ENCODE measurements at regions not wholly inside any gene's neighbourhood (a gene's known extent, or its start where the extent isn't known, plus 50 kb on each side); places are given as distances from the start of the nearest gene placed in this dataset.

- CTCF ChIA-PET, result no interaction called here
- Histone ChIP-seq H3K9me2 (no peaks in the 10 kb centered on the region), H3K4me3 (ENCODE audit: low read depth in 2 of 2, low read length in 1 of 2) (no peak overlapping the region), H4K20me1 (ENCODE audit: insufficient read depth) (no peaks in the 10 kb centered on the region), H3F3A (replicated peaks; ENCODE audit: insufficient read depth) (no peaks in the 10 kb centered on the region), H3K4me2 (no peak overlapping the region), H3K36me3 (replicated peaks in 1 of 2; ENCODE audit: control insufficient read depth in 1 of 2, insufficient read depth in 2 of 2, low read length in 1 of 2) (no peaks in the 10 kb centered on the region), H3K79me2 (ENCODE audit: insufficient read depth) (no peaks in the 10 kb centered on the region), H3K27me3 (ENCODE audit: insufficient read depth) (no peaks in the 10 kb centered on the region), H3K9me3 (no peaks in the 10 kb centered on the region), H3K9ac (no peak overlapping the region), H2AFZ (ENCODE audit: low read depth) (no peak overlapping the region), H3K27ac (ENCODE audit: low read depth in 2 of 2, low read length in 1 of 2) (no peak overlapping the region), H3K4me1 (ENCODE audit: control insufficient read depth in 1 of 2, insufficient read depth in 2 of 2, low read depth in 1 of 2, low read length in 1 of 2) (no peaks in the 10 kb centered on the region)
- DNase-seq, result no peak
- POLR2A ChIA-PET, result no interaction called here
- TF ChIP-seq NFIC (IDR thresholded peaks at IDR 0.05; ENCODE audit: borderline replicate concordance), result no peak
- TF ChIP-seq EZH2phosphoT487 (IDR thresholded peaks at IDR 0.05; ENCODE audit: borderline replicate concordance, low read depth), result no peak
- TF ChIP-seq TCF12 (IDR thresholded peaks at IDR 0.05), result no peak
- no peak for TF ChIP-seq SIN3A (IDR thresholded peaks at IDR 0.05; ENCODE audit: borderline replicate concordance, low read depth, low read length)
- TF ChIP-seq GATA2 (CRISPR knock-in tag; IDR thresholded peaks at IDR 0.05), result no peak
- TF ChIP-seq, protein P1, sequence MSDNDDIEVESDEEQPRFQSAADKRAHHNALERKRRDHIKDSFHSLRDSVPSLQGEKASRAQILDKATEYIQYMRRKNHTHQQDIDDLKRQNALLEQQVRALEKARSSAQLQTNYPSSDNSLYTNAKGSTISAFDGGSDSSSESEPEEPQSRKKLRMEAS (IDR thresholded peaks at IDR 0.05; ENCODE audit: low read depth), result no peak
- TF ChIP-seq, protein P2, sequence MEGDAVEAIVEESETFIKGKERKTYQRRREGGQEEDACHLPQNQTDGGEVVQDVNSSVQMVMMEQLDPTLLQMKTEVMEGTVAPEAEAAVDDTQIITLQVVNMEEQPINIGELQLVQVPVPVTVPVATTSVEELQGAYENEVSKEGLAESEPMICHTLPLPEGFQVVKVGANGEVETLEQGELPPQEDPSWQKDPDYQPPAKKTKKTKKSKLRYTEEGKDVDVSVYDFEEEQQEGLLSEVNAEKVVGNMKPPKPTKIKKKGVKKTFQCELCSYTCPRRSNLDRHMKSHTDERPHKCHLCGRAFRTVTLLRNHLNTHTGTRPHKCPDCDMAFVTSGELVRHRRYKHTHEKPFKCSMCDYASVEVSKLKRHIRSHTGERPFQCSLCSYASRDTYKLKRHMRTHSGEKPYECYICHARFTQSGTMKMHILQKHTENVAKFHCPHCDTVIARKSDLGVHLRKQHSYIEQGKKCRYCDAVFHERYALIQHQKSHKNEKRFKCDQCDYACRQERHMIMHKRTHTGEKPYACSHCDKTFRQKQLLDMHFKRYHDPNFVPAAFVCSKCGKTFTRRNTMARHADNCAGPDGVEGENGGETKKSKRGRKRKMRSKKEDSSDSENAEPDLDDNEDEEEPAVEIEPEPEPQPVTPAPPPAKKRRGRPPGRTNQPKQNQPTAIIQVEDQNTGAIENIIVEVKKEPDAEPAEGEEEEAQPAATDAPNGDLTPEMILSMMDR (IDR thresholded peaks at IDR 0.05), result no peak
- TF ChIP-seq RXRA (IDR thresholded peaks at IDR 0.05; ENCODE audit: borderline replicate concordance, low read depth), result no peak
- TF ChIP-seq FOXJ3 (CRISPR knock-in tag; IDR thresholded peaks at IDR 0.05), result no peak
- TF ChIP-seq YY1 (IDR thresholded peaks at IDR 0.05; ENCODE audit: low read depth), result no peak
- no peak for TF ChIP-seq EP300 (IDR thresholded peaks at IDR 0.05; ENCODE audit: borderline replicate concordance in 1 of 2, low read depth in 1 of 2, low read length in 1 of 2)
- no peak for TF ChIP-seq CHD2 (IDR thresholded peaks at IDR 0.05; ENCODE audit: low read length, partially characterized antibody)
- TF ChIP-seq NRF1 (IDR thresholded peaks at IDR 0.05; ENCODE audit: low read depth, low read length), result no peak
- TF ChIP-seq IRF3 (IDR thresholded peaks at IDR 0.05; ENCODE audit: low read depth, low read length), result no peak
- TF ChIP-seq FOXM1 (IDR thresholded peaks at IDR 0.05; ENCODE audit: low read depth), result no peak
- no peak for TF ChIP-seq RAD21 (IDR thresholded peaks at IDR 0.05; ENCODE audit: low read length)
- 65% methylated on average over 2 of the region's 2 CpGs for WGBS (ENCODE audit: low lambda C conversion rate)
Observed at GRCh38 chr1:221919743-221920142, 177.9 kb upstream of the DUSP10 start.

DNA sequence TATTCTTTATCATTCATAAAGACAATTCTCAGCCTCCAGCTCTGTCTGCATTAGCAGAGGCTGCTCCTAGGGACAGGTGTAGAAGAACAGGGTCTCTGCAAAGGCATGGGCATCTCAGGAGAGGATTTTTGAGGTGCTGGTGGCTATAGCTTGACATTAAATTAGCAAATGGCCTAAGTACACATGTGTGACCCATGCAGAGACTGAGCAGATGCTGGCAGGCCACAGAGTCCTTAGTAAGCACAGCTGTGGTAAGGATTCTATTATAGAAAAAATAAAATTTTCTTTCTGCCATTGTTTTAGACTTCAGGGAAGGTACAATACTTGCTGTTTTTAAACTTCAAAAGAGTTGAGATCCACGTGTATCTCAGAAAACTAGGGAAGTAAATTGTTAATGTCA lies 177.5 kb upstream of the DUSP10 start:
- Histone ChIP-seq H3F3A (replicated peaks; ENCODE audit: insufficient read depth) (no peaks in the 10 kb centered on the region), H2AFZ (ENCODE audit: low read depth) (no peak overlapping the region), H3K9ac (no peak overlapping the region), H3K4me3 (ENCODE audit: low read depth in 2 of 2, low read length in 1 of 2) (no peak overlapping the region), H3K9me2 (no peaks in the 10 kb centered on the region), H3K27ac (ENCODE audit: low read depth in 2 of 2, low read length in 1 of 2) (no peak overlapping the region), H3K79me2 (ENCODE audit: insufficient read depth) (no peaks in the 10 kb centered on the region), H3K9me3 (no peaks in the 10 kb centered on the region), H3K36me3 (replicated peaks in 1 of 2; ENCODE audit: control insufficient read depth in 1 of 2, insufficient read depth in 2 of 2, low read length in 1 of 2) (no peaks in the 10 kb centered on the region), H4K20me1 (ENCODE audit: insufficient read depth) (no peaks in the 10 kb centered on the region), H3K27me3 (ENCODE audit: insufficient read depth) (no peaks in the 10 kb centered on the region), H3K4me2 (no peak overlapping the region), H3K4me1 (ENCODE audit: control insufficient read depth in 1 of 2, insufficient read depth in 2 of 2, low read depth in 1 of 2, low read length in 1 of 2) (no peaks in the 10 kb centered on the region)
- ChIA-PET CTCF (no interaction called here), POLR2A (interaction anchor here (0.6 kb wide), 1 partner anchor 424 kb away, joined by 3 read pairs; no protein-coding TSS in a partner anchor)
- 27% methylated on average over 1 of the region's 1 CpG for WGBS (ENCODE audit: low lambda C conversion rate)
- no peak for DNase-seq
- TF ChIP-seq ZBTB33 (IDR thresholded peaks at IDR 0.05; ENCODE audit: borderline replicate concordance, low read depth) (no peak), EZH2phosphoT487 (IDR thresholded peaks at IDR 0.05; ENCODE audit: borderline replicate concordance, low read depth) (no peak), SMC3 (IDR thresholded peaks at IDR 0.05; ENCODE audit: low read depth, low read length) (no peak), TAF1 (IDR thresholded peaks at IDR 0.05; ENCODE audit: borderline replicate concordance, low read depth, low read length) (no peak), FOXM1 (IDR thresholded peaks at IDR 0.05; ENCODE audit: low read depth) (no peak), USF2 (IDR thresholded peaks at IDR 0.05; ENCODE audit: borderline replicate concordance, low read depth, low read length) (no peak), POLR2AphosphoS5 (IDR thresholded peaks at IDR 0.05; ENCODE audit: low read depth, low read length) (no peak), TCF12 (IDR thresholded peaks at IDR 0.05) (no peak)
- TF ChIP-seq, protein P3, sequence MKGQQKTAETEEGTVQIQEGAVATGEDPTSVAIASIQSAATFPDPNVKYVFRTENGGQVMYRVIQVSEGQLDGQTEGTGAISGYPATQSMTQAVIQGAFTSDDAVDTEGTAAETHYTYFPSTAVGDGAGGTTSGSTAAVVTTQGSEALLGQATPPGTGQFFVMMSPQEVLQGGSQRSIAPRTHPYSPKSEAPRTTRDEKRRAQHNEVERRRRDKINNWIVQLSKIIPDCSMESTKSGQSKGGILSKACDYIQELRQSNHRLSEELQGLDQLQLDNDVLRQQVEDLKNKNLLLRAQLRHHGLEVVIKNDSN (IDR thresholded peaks at IDR 0.05; ENCODE audit: borderline replicate concordance, low read depth), result no peak
- TF ChIP-seq, protein P1 (IDR thresholded peaks at IDR 0.05; ENCODE audit: low read depth), result no peak
